GM20000 (cell line): ENCODE measurements at regions not wholly inside any gene's neighbourhood (a gene's known extent, or its start where the extent isn't known, plus 50 kb on each side); places are given as distances from the start of the nearest gene placed in this dataset.

Experiments
- DNase-seq: peaks from one replicate; pipeline ENCODE4 v3.0.0; 2012; ENCODE audit warnings: low spot score
- TF ChIP-seq, protein P1 (sequence below): IDR thresholded peaks from 2 replicates; pipeline ENCODE4 v1.5.1; 2012; ENCODE audit warnings: mild to moderate bottlenecking, control low read depth; ENCODE audit errors: extremely low read depth, missing control alignments

GRCh38 chr4:177681902-177682301, 239.7 kb upstream of the AGA start:
- TF ChIP-seq, protein P1, sequence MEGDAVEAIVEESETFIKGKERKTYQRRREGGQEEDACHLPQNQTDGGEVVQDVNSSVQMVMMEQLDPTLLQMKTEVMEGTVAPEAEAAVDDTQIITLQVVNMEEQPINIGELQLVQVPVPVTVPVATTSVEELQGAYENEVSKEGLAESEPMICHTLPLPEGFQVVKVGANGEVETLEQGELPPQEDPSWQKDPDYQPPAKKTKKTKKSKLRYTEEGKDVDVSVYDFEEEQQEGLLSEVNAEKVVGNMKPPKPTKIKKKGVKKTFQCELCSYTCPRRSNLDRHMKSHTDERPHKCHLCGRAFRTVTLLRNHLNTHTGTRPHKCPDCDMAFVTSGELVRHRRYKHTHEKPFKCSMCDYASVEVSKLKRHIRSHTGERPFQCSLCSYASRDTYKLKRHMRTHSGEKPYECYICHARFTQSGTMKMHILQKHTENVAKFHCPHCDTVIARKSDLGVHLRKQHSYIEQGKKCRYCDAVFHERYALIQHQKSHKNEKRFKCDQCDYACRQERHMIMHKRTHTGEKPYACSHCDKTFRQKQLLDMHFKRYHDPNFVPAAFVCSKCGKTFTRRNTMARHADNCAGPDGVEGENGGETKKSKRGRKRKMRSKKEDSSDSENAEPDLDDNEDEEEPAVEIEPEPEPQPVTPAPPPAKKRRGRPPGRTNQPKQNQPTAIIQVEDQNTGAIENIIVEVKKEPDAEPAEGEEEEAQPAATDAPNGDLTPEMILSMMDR = no peak
- no peak for DNase-seq

DNA sequence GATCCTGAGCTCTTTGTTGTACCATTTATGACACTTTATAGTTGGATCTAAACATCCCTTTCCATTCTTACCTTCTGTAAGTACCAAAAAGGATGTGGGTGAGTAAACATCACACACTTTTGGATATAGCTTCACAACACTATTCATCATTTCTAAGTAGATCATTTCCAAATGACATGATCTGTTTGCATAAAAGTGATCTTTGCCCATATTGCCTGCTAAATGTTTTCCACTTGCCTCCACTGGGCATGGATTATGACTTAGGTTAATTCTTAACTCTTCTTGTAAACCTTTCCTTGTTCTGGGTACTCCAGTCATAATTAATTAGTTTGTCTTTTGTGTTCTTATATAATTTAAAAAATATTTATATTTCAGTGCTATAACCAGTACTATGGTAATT, 244.9 kb upstream of the AGA start:
- TF ChIP-seq, protein P1 = no peak
- no peak for DNase-seq

DNA sequence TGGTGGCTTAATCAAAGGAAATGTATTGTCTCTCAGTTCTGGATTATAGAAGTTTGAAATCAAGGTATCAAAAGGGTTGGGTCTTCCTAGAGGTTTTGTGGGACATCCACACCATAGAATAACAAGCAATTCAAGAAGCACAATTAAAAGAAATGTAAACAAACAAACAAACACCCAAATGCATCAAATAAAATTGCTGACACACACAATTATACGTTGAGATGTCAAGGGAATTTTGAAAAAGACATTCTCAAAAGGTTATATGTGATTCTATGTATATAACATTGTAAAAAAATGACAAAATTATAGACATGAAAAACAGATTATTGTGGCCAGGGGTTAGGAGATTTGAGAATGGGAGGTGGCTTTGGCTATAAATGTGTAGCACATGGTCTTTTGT, 250.7 kb upstream of the AGA start:
- no peak for DNase-seq
- TF ChIP-seq, protein P1 = no peak

GRCh38 chr4:177696438-177696966, 254.3 kb upstream of the AGA start:
- TF ChIP-seq, protein P1 = no peak
- no peak for DNase-seq

- no peak for DNase-seq
- TF ChIP-seq, protein P1 = no peak
These were observed 257.4 kb upstream of the AGA start for GRCh38 chr4:177699365-177700213.

DNA sequence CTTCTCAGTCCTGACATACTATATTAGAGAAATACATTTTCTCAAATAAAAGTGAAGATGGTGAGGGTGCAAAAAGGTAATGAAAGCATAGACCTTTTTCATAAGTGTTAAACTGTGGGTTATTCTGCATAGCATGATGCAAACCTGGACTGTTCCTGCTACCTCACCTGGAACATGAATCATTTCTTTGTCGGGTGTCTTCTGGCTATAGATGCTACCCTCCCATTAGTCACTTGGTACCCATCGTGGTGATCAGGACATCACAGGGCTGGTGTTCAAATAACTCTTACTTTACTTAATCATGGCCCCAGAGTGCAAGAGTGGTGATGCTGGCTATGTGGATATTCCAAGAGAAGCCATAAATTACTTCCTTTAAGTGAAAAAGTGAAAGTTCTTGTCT, 264.7 kb upstream of the AGA start:
- DNase-seq = no peak
- TF ChIP-seq, protein P1 = no peak

GRCh38 chr4:177713454-177713853, 271.2 kb upstream of the AGA start:
- TF ChIP-seq, protein P1 = no peak
- DNase-seq = no peak
